K562 (cell line): ENCODE measurements at regions not wholly inside any gene's neighbourhood (a gene's known extent, or its start where the extent isn't known, plus 50 kb on each side); places are given as distances from the start of the nearest gene placed in this dataset.

Experiments
- ATAC-seq: fragments of 200-7000 bp; cut with Tn5 transposase; 3 replicates; pipeline ENCODE4 v1.9.1; 2020; ENCODE audit warnings: moderate library complexity
- BruUV-seq: library from RNA; stranded (reverse); fragments of 400-500 nt; replicated peaks from 2 replicates; lab custom pipeline; 2021; lab: Mats Ljungman, UMichigan
- CTCF ChIA-PET: fragments of 300-600 bp; formaldehyde crosslinking; extraction: SDS; loops from one replicate; lab custom pipeline; 2021; ENCODE audit warnings: low intra/inter-chr PET ratio; lab: Yijun Ruan, JAX
- POLR2A ChIA-PET: fragments of 300-600, 350-650 bp; sonication (Branson Sonifier 250); formaldehyde crosslinking; extraction: SDS; loops from one replicate; lab custom pipeline; 2021; ENCODE audit warnings: antibody characterized with exemption, inconsistent platforms; lab: Yijun Ruan, JAX
- DNase-seq, 4 experiments: peaks; one replicate each; pipeline versions ENCODE4 v3.0.0 to v3.0.0-alpha.2; 2011 to 2018; ENCODE audit warnings: low spot score in 3 of 4, mixed read lengths in 3 of 4; ENCODE audit errors: extremely low read depth in 1 of 4
- FAIRE-seq: peaks from 2 replicates; lab custom pipeline; 2011; peaks lifted over from hg19 to GRCh38; lab: Jason Lieb, UNC
- H2AFZ ChIP-seq: 2 replicates; pipeline ENCODE4 v1.6.0; 2011; ENCODE audit warnings: low read depth, low read length, control low read depth, inconsistent platforms
- H3K27ac ChIP-seq: fragments of 200-600 bp; 3 replicates; pipeline ENCODE4 v1.8.0; 2011; ENCODE audit warnings: low read depth, mild to moderate bottlenecking, control low read depth, inconsistent platforms, low read length, moderate library complexity, mixed read lengths; ENCODE audit errors: extremely low read depth
- H3K27me3 ChIP-seq, 2 experiments: fragments of 300-600 bp in 1 of 2; 2 replicates in 1 of 2; 3 replicates in 1 of 2; pipeline versions ENCODE4 v1.6.0 to v1.8.0; 2011; ENCODE audit warnings: inconsistent platforms in 2 of 2, low read length in 2 of 2, mild to moderate bottlenecking in 1 of 2, mixed read lengths in 1 of 2, moderate library complexity in 1 of 2; ENCODE audit not compliant: control insufficient read depth in 2 of 2, insufficient read depth in 2 of 2
- H3K36me3 ChIP-seq: fragments of 300-600 bp; 3 replicates; pipeline ENCODE4 v1.8.0; 2011; ENCODE audit warnings: mild to moderate bottlenecking, low read length, inconsistent platforms; ENCODE audit not compliant: control insufficient read depth, insufficient read depth
- H3K4me1 ChIP-seq, 2 experiments: fragments of 200-600 bp in 1 of 2; replicated peaks in 1 of 2; 2 replicates in 1 of 2; 3 replicates in 1 of 2; pipeline versions ENCODE4 v1.5.1 to v1.8.0; 2011; ENCODE audit warnings: inconsistent platforms in 2 of 2, low read length in 2 of 2, mild to moderate bottlenecking in 1 of 2, mixed read lengths in 1 of 2, moderate library complexity in 1 of 2; ENCODE audit not compliant: control insufficient read depth in 2 of 2, insufficient read depth in 2 of 2
- H3K4me2 ChIP-seq: 2 replicates; pipeline ENCODE4 v1.6.1; 2011; ENCODE audit warnings: low read length, control low read depth, inconsistent platforms, mixed read lengths; ENCODE audit not compliant: insufficient read depth
- H3K4me3 ChIP-seq: fragments of 200-600 bp; sonication (generic), shearing (Covaris generic); 2 replicates; pipeline ENCODE4 v1.5.1; 2016; ENCODE audit warnings: control low read depth, inconsistent platforms
- H3K79me2 ChIP-seq: fragments of 200-600 bp; 3 replicates; pipeline ENCODE4 v1.8.0; 2011; ENCODE audit warnings: low read length, inconsistent platforms; ENCODE audit not compliant: control insufficient read depth, insufficient read depth
- H3K9ac ChIP-seq, 2 experiments: 2 replicates each; pipeline versions ENCODE4 v1.6.0 to v1.6.1; 2011; ENCODE audit warnings: low read depth in 2 of 2, low read length in 2 of 2, control low read depth in 1 of 2, inconsistent platforms in 1 of 2, mild to moderate bottlenecking in 1 of 2, mixed read lengths in 1 of 2; ENCODE audit not compliant: insufficient read depth in 1 of 2
- H3K9me1 ChIP-seq: one replicate; pipeline ENCODE4 v1.6.0; 2011; ENCODE audit warnings: inconsistent platforms, mild to moderate bottlenecking, low read length, moderate library complexity; ENCODE audit not compliant: control insufficient read depth, insufficient read depth
- H3K9me3 ChIP-seq: replicated peaks from 2 replicates; pipeline ENCODE4 v1.5.1; 2011; ENCODE audit warnings: low read depth, low read length, inconsistent platforms; ENCODE audit not compliant: control insufficient read depth, insufficient read depth
- H4K20me1 ChIP-seq: replicated peaks from 2 replicates; pipeline ENCODE4 v1.6.1; 2011; ENCODE audit warnings: low read length, inconsistent platforms, mixed read lengths; ENCODE audit not compliant: control insufficient read depth, insufficient read depth
- HMGN3 ChIP-seq: IDR thresholded peaks from 2 replicates; pipeline ENCODE4 v1.6.1; 2011; ENCODE audit warnings: borderline replicate concordance, low read depth, mild to moderate bottlenecking, mixed read lengths, low read length; ENCODE audit not compliant: insufficient read length; ENCODE audit errors: extremely low read depth
- HNRNPUL1 ChIP-seq: fragments of 200-400 bp; formaldehyde crosslinking; IDR thresholded peaks from 2 replicates; pipeline ENCODE4 v1.6.1; 2017; ENCODE audit warnings: low read length
- KLF10 ChIP-seq: fragments of 250-450 bp; sonication (Bioruptor Pico); IDR thresholded peaks from 2 replicates; pipeline ENCODE4 v1.6.1; 2021; ENCODE audit warnings: matching md5 sums
- KLF16 ChIP-seq: IDR thresholded peaks from 2 replicates; pipeline ENCODE4 v1.6.1; 2016; ENCODE audit warnings: antibody characterized with exemption
- MAFF ChIP-seq: IDR thresholded peaks from 2 replicates; pipeline ENCODE4 v1.6.1; 2012; ENCODE audit warnings: low read length, improper control_type of control experiment
- NCOA2 ChIP-seq, 2 experiments: fragments of 450-650 bp; IDR thresholded peaks; 2 replicates each; pipeline ENCODE4 v1.6.1; 2018; ENCODE audit warnings: mild to moderate bottlenecking in 2 of 2, moderate library complexity in 1 of 2; ENCODE audit not compliant: partially characterized antibody in 2 of 2
- NR1H2 ChIP-seq: sonication (generic); formaldehyde crosslinking; IDR thresholded peaks from 2 replicates; pipeline ENCODE4 v1.4.0; 2020; ENCODE audit warnings: mild to moderate bottlenecking, missing genetic modification reagents
- POLR3G ChIP-seq: IDR thresholded peaks from 2 replicates; pipeline ENCODE4 v1.6.1; 2011; ENCODE audit not compliant: insufficient read length, insufficient replicate concordance; ENCODE audit errors: extremely low read depth
- STAT5B ChIP-seq: fragments of 250-450 bp; sonication (Bioruptor Pico); IDR thresholded peaks from 2 replicates; pipeline ENCODE4 v1.8.0; 2021; ENCODE audit warnings: mild to moderate bottlenecking, inconsistent platforms
- TAF9B ChIP-seq: fragments of 450-650 bp; IDR thresholded peaks from 2 replicates; pipeline ENCODE4 v1.6.1; 2018; ENCODE audit warnings: mild to moderate bottlenecking; ENCODE audit not compliant: partially characterized antibody
- TRIM28 ChIP-seq: fragments of 450-650 bp; IDR thresholded peaks from 2 replicates; pipeline ENCODE4 v1.6.1; 2017
- ZNF175 ChIP-seq: fragments of 200-800 bp; sonication (Bioruptor generic); IDR thresholded peaks from 2 replicates; pipeline ENCODE4 v1.6.1; 2016; ENCODE audit warnings: low read depth, mild to moderate bottlenecking, missing genetic modification characterization, missing compliant biosample characterization
- ZNF224 ChIP-seq: sonication (generic); formaldehyde crosslinking; IDR thresholded peaks from 2 replicates; pipeline ENCODE4 v1.8.0; 2022; ENCODE audit warnings: mild to moderate bottlenecking, missing genetic modification reagents
- ZNF584 ChIP-seq: fragments of 200-800 bp; sonication (Bioruptor generic); IDR thresholded peaks from 2 replicates; pipeline ENCODE4 v1.6.1; 2016; ENCODE audit warnings: low read depth, mild to moderate bottlenecking, missing genetic modification characterization, missing compliant biosample characterization
- ZNF696 ChIP-seq: fragments of 250-450 bp; sonication (Bioruptor Pico); conservative IDR thresholded peaks from 2 replicates; pipeline ENCODE4 v1.4.0; 2020; ENCODE audit warnings: mild to moderate bottlenecking, moderate library complexity
- ZNF780A ChIP-seq: fragments of 250-450 bp; sonication (Bioruptor Pico); IDR thresholded peaks from 2 replicates; pipeline ENCODE4 v1.5.0; 2021; ENCODE audit warnings: mild to moderate bottlenecking
- WGBS: fragments of 100-300 bp; shearing (Covaris generic); methylation state at CpG from one replicate; pipeline ENCODE4 v1.1.6; 2016; ENCODE audit warnings: low coverage, mixed read lengths; ENCODE audit not compliant: insufficient coverage; ENCODE audit errors: missing lambda C conversion rate; 5-methylcytosine and 5-hydroxymethylcytosine counted together
- in situ Hi-C: fragments of 300-500 bp; cut with MboI; formaldehyde crosslinking; loops from 4 replicates; pipeline ENCODE4 v1.15.0; 2018; ENCODE audit warnings: inconsistent platforms, mixed read lengths
- intact Hi-C: fragments of 100-400 bp; cut with micrococcal nuclease; formaldehyde crosslinking; loops from 2 replicates; pipeline ENCODE4 v1.14.2; 2022
- TF ChIP-seq, protein P1 (sequence below): IDR thresholded peaks from 2 replicates; pipeline ENCODE4 v1.6.1; 2014; ENCODE audit warnings: antibody characterized with exemption
- TF ChIP-seq, protein P2 (sequence below): sonication (generic); formaldehyde crosslinking; IDR thresholded peaks from 2 replicates; pipeline ENCODE4 v1.8.1; 2023; ENCODE audit warnings: mild to moderate bottlenecking, missing genetic modification reagents
- TF ChIP-seq, protein P3 (sequence below): fragments of 450-650 bp; IDR thresholded peaks from 2 replicates; pipeline ENCODE4 v1.6.1; 2018; ENCODE audit warnings: mild to moderate bottlenecking, low read depth; ENCODE audit not compliant: partially characterized antibody

DNA sequence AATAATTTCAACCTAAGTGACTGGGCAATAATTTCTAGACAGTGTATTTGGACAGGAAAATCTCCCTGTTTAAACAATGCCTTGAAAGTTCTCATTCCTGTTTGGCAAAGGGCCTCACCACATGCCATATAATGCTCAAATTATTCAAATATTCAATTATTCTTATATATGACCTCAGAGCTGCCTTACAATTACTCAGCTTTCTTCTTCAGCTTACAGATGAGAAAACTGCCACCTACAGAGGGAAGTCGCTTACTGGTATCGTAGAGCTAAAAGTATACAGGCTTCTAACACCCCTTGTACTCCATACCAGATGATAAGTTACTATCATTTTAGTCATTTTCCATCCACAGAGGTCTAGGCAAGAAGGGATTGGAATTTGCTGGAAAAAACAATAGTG lies 830.3 kb downstream of the BRINP1 start (continued):
- TF ChIP-seq, protein P1, sequence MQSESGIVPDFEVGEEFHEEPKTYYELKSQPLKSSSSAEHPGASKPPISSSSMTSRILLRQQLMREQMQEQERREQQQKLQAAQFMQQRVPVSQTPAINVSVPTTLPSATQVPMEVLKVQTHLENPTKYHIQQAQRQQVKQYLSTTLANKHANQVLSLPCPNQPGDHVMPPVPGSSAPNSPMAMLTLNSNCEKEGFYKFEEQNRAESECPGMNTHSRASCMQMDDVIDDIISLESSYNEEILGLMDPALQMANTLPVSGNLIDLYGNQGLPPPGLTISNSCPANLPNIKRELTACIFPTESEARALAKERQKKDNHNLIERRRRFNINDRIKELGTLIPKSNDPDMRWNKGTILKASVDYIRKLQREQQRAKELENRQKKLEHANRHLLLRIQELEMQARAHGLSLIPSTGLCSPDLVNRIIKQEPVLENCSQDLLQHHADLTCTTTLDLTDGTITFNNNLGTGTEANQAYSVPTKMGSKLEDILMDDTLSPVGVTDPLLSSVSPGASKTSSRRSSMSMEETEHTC: no peak
- TF ChIP-seq ZNF584 (CRISPR knock-in tag) (no peak), HMGN3 (no peak), KLF16 (no peak), POLR3G (no peak), ZNF780A (no peak), HNRNPUL1 (no peak), KLF10 (CRISPR knock-in tag) (no peak)

DNA sequence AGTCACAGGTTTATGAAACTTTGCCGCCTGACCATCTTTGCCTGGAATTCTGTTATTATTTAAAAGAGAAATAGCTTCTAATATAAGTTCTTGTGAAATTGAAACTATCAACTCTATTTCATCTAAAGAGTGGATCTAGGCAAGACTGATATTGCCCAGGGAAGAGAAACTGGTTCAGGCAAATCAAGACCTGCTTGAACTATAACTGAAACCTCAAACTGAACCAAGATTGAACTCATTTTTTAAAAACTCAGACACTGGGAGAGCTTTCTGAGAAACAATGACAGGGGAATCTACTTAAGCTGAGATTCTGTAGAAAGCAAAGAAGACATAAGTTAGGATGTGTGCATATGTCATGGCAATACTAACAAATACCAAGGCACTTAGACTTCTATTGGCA lies 815.8 kb downstream of the BRINP1 start:
- Histone ChIP-seq H3K9me1 (no peaks in the 10 kb centered on the region), H3K79me2 (no peaks in the 10 kb centered on the region), H3K9ac (no peak overlapping the region), H3K4me3 (no peak overlapping the region), H4K20me1 (no peaks in the 10 kb centered on the region), H3K4me1 (no peaks in the 10 kb centered on the region), H3K27me3 (no peaks in the 10 kb centered on the region), H3K27ac (no peak overlapping the region), H3K36me3 (no peaks in the 10 kb centered on the region), H3K9me3 (no peaks in the 10 kb centered on the region; the same call in 1 of the 2 replicates), H3K4me2 (no peak overlapping the region), H2AFZ (no peak overlapping the region)
- in situ Hi-C loops: no loop called here
- CTCF ChIA-PET: no interaction called here
- WGBS: 0% methylated on average over 1 of the region's 1 CpG
- BruUV-seq: no TSS peak
- no peak for DNase-seq
- intact Hi-C loops: no loop called here
- no peak for FAIRE-seq
- POLR2A ChIA-PET: no interaction called here
- ATAC-seq: no peak
- TF ChIP-seq, protein P2, sequence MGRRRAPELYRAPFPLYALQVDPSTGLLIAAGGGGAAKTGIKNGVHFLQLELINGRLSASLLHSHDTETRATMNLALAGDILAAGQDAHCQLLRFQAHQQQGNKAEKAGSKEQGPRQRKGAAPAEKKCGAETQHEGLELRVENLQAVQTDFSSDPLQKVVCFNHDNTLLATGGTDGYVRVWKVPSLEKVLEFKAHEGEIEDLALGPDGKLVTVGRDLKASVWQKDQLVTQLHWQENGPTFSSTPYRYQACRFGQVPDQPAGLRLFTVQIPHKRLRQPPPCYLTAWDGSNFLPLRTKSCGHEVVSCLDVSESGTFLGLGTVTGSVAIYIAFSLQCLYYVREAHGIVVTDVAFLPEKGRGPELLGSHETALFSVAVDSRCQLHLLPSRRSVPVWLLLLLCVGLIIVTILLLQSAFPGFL (CRISPR knock-in tag): no peak
- TF ChIP-seq, protein P3, sequence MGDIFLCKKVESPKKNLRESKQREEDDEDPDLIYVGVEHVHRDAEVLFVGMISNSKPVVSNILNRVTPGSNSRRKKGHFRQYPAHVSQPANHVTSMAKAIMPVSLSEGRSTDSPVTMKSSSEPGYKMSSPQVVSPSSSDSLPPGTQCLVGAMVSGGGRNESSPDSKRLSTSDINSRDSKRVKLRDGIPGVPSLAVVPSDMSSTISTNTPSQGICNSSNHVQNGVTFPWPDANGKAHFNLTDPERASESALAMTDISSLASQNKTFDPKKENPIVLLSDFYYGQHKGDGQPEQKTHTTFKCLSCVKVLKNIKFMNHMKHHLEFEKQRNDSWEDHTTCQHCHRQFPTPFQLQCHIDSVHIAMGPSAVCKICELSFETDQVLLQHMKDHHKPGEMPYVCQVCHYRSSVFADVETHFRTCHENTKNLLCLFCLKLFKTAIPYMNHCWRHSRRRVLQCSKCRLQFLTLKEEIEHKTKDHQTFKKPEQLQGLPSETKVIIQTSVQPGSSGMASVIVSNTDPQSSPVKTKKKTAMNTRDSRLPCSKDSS: no peak
- TF ChIP-seq MAFF (no peak), STAT5B (CRISPR knock-in tag) (no peak), ZNF696 (CRISPR knock-in tag) (no peak), NR1H2 (no peak), ZNF175 (no peak), TAF9B (no peak), TRIM28 (no peak), ZNF224 (no peak), NCOA2 (IDR thresholded peaks at IDR 0.05; ENCODE audit: partially characterized antibody in 2 of 2) (no peak)
